Chondrocyte (in vitro differentiated cells): ENCODE measurements at regions not wholly inside any gene's neighbourhood (a gene's known extent, or its start where the extent isn't known, plus 50 kb on each side); places are given as distances from the start of the nearest gene placed in this dataset.

Experiments
- DNase-seq: peaks from one replicate; pipeline ENCODE4 v3.0.0; 2021; ENCODE audit warnings: mixed read lengths, low spot score
- H3K27ac Mint-ChIP-seq: one replicate; pipeline ENCODE4 v1.8.0; 2021; ENCODE audit warnings: mild to moderate bottlenecking, moderate library complexity, mixed read lengths; ENCODE audit not compliant: unreplicated experiment
- H3K27me3 Mint-ChIP-seq: 2 replicates; pipeline ENCODE4 v1.8.0; 2021; ENCODE audit warnings: low read depth, mixed read lengths
- H3K36me3 Mint-ChIP-seq: 2 replicates; pipeline ENCODE4 v1.8.0; 2021; ENCODE audit warnings: low read depth, mixed read lengths
- H3K4me1 Mint-ChIP-seq: 2 replicates; pipeline ENCODE4 v1.8.0; 2021; ENCODE audit warnings: low read depth, mild to moderate bottlenecking, mixed read lengths
- H3K4me3 Mint-ChIP-seq: one replicate; pipeline ENCODE4 v1.8.0; 2021; ENCODE audit warnings: mild to moderate bottlenecking, moderate library complexity, mixed read lengths; ENCODE audit not compliant: unreplicated experiment
- H3K9me3 Mint-ChIP-seq: 2 replicates; pipeline ENCODE4 v1.8.0; 2021; ENCODE audit warnings: low read depth, mixed read lengths
- TF ChIP-seq, protein P1 (sequence below): fragments of 200-600 bp; sonication (generic); IDR thresholded peaks from 2 replicates; pipeline ENCODE4 v1.5.0; 2021; ENCODE audit warnings: antibody characterized with exemption, mild to moderate bottlenecking, moderate library complexity

DNA sequence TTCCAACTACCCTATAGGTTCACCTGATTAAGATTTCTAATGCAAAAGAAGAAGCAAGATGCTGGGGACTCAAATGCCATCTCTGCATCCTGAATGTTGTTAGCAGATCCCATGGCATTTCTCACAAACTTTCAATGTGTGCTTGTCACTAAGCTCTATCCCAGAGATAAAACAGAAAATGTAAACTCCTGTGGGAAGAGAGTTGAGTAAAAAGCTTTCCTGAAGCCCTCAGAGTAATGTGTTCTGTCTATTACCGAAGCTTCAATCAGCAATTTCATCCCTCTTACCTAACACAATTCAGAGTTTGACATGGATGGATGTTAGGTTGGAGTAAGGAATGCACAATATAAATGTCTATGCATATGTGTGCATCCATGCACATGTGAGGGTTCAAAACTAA is 829.9 kb upstream of the PRMT6 start:
- Mint-ChIP-seq H3K36me3 (no peaks in the 10 kb centered on the region), H3K27me3 (peaks cover 2% of the 10 kb centered on the region), H3K27ac (no peak overlapping the region), H3K4me3 (no peak overlapping the region), H3K9me3 (no peaks in the 10 kb centered on the region), H3K4me1 (no peaks in the 10 kb centered on the region)
- TF ChIP-seq, protein P1, sequence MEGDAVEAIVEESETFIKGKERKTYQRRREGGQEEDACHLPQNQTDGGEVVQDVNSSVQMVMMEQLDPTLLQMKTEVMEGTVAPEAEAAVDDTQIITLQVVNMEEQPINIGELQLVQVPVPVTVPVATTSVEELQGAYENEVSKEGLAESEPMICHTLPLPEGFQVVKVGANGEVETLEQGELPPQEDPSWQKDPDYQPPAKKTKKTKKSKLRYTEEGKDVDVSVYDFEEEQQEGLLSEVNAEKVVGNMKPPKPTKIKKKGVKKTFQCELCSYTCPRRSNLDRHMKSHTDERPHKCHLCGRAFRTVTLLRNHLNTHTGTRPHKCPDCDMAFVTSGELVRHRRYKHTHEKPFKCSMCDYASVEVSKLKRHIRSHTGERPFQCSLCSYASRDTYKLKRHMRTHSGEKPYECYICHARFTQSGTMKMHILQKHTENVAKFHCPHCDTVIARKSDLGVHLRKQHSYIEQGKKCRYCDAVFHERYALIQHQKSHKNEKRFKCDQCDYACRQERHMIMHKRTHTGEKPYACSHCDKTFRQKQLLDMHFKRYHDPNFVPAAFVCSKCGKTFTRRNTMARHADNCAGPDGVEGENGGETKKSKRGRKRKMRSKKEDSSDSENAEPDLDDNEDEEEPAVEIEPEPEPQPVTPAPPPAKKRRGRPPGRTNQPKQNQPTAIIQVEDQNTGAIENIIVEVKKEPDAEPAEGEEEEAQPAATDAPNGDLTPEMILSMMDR, result no peak
- no peak for DNase-seq

DNA sequence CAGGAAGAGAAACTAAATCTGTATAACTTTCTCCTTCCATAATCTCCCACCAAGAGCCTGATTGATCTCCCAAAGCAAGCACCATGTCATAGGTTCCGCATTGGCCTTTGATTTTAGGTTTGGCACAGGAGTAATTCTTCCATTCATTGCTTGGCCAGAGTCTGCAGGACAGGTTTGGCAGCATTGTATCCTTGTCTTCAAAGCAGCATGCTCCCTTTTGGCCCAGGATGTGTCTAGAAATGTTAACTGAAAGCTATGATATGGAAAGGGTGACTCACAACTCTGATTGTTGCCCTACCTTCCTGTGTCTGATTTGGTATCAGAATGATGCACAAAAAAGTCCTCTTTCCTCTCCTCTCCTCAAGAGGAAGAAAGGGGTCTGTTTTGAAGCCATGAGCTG is 824.3 kb upstream of the PRMT6 start:
- H3K27me3 Mint-ChIP-seq, result peaks cover 2% of the 10 kb centered on the region
- H3K36me3 Mint-ChIP-seq, result no peaks in the 10 kb centered on the region
- H3K27ac Mint-ChIP-seq, result no peak overlapping the region
- H3K4me1 Mint-ChIP-seq, result no peaks in the 10 kb centered on the region
- TF ChIP-seq, protein P1, result no peak
- DNase-seq, result no peak
- no peak overlapping the region for H3K4me3 Mint-ChIP-seq
- no peaks in the 10 kb centered on the region for H3K9me3 Mint-ChIP-seq

DNA sequence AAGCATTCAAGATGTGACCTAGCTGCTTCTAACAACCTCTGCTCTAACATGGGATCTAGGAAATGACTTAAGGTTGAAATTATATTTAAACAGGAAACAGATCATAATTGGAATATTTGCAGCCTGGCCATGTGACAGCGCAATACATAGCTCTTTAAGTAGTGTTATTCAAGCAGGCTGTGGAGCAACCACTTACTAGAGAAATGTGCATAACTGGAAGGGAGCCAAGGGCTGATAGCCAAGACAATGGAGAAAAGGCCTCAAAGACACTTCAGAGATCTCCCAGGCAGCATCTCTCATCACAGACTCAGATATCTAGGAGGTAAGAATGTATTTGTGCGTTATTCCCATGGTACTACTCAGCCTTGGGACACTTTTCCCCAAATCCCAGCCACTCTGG is 823.0 kb upstream of the PRMT6 start:
- Mint-ChIP-seq H3K4me3 (no peak overlapping the region), H3K27me3 (peaks cover 2% of the 10 kb centered on the region), H3K36me3 (no peaks in the 10 kb centered on the region), H3K9me3 (no peaks in the 10 kb centered on the region), H3K27ac (no peak overlapping the region), H3K4me1 (no peaks in the 10 kb centered on the region)
- TF ChIP-seq, protein P1, result no peak
- no peak for DNase-seq

DNA sequence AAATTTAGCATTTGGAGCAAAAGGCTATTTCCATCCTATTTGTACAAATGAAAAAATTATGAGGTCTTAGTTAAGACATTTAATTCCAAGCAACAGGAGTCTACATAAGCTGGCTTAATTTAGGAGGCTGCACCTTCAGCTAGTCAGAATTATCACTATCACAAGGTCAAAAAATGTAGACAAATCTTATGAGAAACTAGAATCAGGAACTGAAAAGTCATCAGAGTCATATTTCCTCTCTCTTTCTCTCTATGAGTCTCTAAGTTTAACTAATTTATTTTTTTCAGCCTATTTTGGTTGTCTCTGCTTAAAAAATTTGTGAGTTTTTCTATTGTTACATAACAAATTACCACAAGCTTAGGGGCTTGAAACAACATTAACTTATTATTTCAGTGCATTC is 807.1 kb upstream of the PRMT6 start:
- no peak for DNase-seq
- TF ChIP-seq, protein P1, result no peak
- no peaks in the 10 kb centered on the region for H3K36me3 Mint-ChIP-seq

DNA sequence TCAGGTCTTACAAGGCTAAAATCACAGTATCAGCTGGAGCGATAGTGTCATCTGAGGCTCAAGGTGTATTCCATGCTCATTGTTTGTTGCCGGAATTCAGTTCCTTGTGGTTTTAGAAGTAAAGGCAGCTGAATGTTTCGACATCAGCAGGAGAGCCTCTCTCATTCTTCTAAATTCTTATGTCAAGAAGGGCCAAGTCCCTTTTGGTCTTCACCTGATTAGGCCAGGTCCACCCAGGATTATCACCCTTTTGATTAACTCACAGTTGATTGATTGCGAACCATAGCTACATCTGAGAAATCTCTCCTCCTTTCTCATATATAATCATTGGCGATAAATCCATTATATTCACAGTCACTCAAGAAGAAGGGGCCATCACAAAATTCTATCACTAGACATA is 806.7 kb upstream of the PRMT6 start:
- no peak for DNase-seq
- Mint-ChIP-seq H3K36me3 (no peaks in the 10 kb centered on the region), H3K4me3 (no peak overlapping the region), H3K9me3 (peaks cover 4% of the 10 kb centered on the region), H3K27me3 (no peaks in the 10 kb centered on the region), H3K27ac (no peak overlapping the region), H3K4me1 (no peaks in the 10 kb centered on the region)
- TF ChIP-seq, protein P1, result no peak

More for the DNA sequence above, 807.1 kb upstream of the PRMT6 start:
- no peak overlapping the region for H3K27ac Mint-ChIP-seq
- H3K9me3 Mint-ChIP-seq, result peaks cover 4% of the 10 kb centered on the region
- H3K27me3 Mint-ChIP-seq, result no peaks in the 10 kb centered on the region
- H3K4me3 Mint-ChIP-seq, result no peak overlapping the region
- H3K4me1 Mint-ChIP-seq, result no peaks in the 10 kb centered on the region
